IPS-18c (cell line): ENCODE measurements at regions not wholly inside any gene's neighbourhood (a gene's known extent, or its start where the extent isn't known, plus 50 kb on each side); places are given as distances from the start of the nearest gene placed in this dataset.

Experiments used
- H3K4me3 ChIP-seq: 2 replicates; pipeline ENCODE4 v1.7.0; 2013; ENCODE audit warnings: low read depth, mild to moderate bottlenecking, low read length, moderate library complexity; ENCODE audit not compliant: insufficient read depth
- H3K9me3 ChIP-seq: one replicate; pipeline ENCODE4 v1.6.1; 2013; ENCODE audit warnings: mild to moderate bottlenecking, low read length, moderate library complexity; ENCODE audit not compliant: control insufficient read depth, insufficient read depth

GRCh38 chr22:47686594-47687345 is 924.3 kb downstream of the TBC1D22A start:
- Histone ChIP-seq H3K9me3 (peaks cover 40% of the 10 kb centered on the region), H3K4me3 (no peak overlapping the region)

GRCh38 chr22:47681411-47682165 is 919.1 kb downstream of the TBC1D22A start:
- Histone ChIP-seq H3K4me3 (no peak overlapping the region), H3K9me3 (peaks cover 32% of the 10 kb centered on the region)

- Histone ChIP-seq H3K4me3 (no peak overlapping the region), H3K9me3 (peaks cover 24% of the 10 kb centered on the region)
Measured at GRCh38 chr22:47678636-47679287, 916.3 kb downstream of the TBC1D22A start.

GRCh38 chr22:47678048-47678447 is 915.6 kb downstream of the TBC1D22A start:
- Histone ChIP-seq H3K9me3 (peaks cover 23% of the 10 kb centered on the region), H3K4me3 (no peak overlapping the region; the same call in 1 of the 2 replicates)

GRCh38 chr22:47676685-47677084 is 914.2 kb downstream of the TBC1D22A start:
- H3K9me3 ChIP-seq, result peaks cover 14% of the 10 kb centered on the region
- no peak overlapping the region for H3K4me3 ChIP-seq

- Histone ChIP-seq H3K4me3 (no peak overlapping the region), H3K9me3 (peaks cover 12% of the 10 kb centered on the region)
Measured at GRCh38 chr22:47674600-47674999, 912.1 kb downstream of the TBC1D22A start.

GRCh38 chr22:47673557-47673956 is 911.1 kb downstream of the TBC1D22A start:
- H3K9me3 ChIP-seq, result peaks cover 12% of the 10 kb centered on the region
- no peak overlapping the region for H3K4me3 ChIP-seq

- H3K9me3 ChIP-seq, result peaks cover 12% of the 10 kb centered on the region
- no peak overlapping the region for H3K4me3 ChIP-seq
Measured at GRCh38 chr22:47672526-47672925, 910.1 kb downstream of the TBC1D22A start.

GRCh38 chr22:47665151-47665550 is 902.7 kb downstream of the TBC1D22A start:
- H3K4me3 ChIP-seq, result no peak overlapping the region

GRCh38 chr22:47663615-47664605 is 901.5 kb downstream of the TBC1D22A start:
- Histone ChIP-seq H3K4me3 (no peak overlapping the region), H3K9me3 (peaks cover 12% of the 10 kb centered on the region)

More at GRCh38 chr22:47665151-47665550, 902.7 kb downstream of the TBC1D22A start:
- peaks cover 12% of the 10 kb centered on the region for H3K9me3 ChIP-seq

GRCh38 chr22:47659467-47660223 is 897.2 kb downstream of the TBC1D22A start:
- H3K9me3 ChIP-seq, result peaks cover 28% of the 10 kb centered on the region
- no peak overlapping the region for H3K4me3 ChIP-seq

GRCh38 chr22:47658182-47658581 is 895.7 kb downstream of the TBC1D22A start:
- peaks cover 24% of the 10 kb centered on the region for H3K9me3 ChIP-seq
- H3K4me3 ChIP-seq, result no peak overlapping the region

GRCh38 chr22:47657224-47657623 is 894.8 kb downstream of the TBC1D22A start:
- Histone ChIP-seq H3K4me3 (no peak overlapping the region), H3K9me3 (peaks cover 23% of the 10 kb centered on the region)

- H3K4me3 ChIP-seq, result no peak overlapping the region
- H3K9me3 ChIP-seq, result peaks cover 22% of the 10 kb centered on the region
Measured at GRCh38 chr22:47656806-47657205, 894.4 kb downstream of the TBC1D22A start.

GRCh38 chr22:47655930-47656329 is 893.5 kb downstream of the TBC1D22A start:
- no peak overlapping the region for H3K4me3 ChIP-seq
- H3K9me3 ChIP-seq, result peaks cover 18% of the 10 kb centered on the region

- H3K9me3 ChIP-seq, result peaks cover 18% of the 10 kb centered on the region
- H3K4me3 ChIP-seq, result no peak overlapping the region
Measured at GRCh38 chr22:47654922-47655491, 892.6 kb downstream of the TBC1D22A start.
